ENCODE measurements at regions not wholly inside any gene's neighbourhood (a gene's known extent, or its start where the extent isn't known, plus 50 kb on each side); places are given as distances from the start of the nearest gene placed in this dataset.
"Not testable (repeated sequence)": the region's sequence is repeated elsewhere in the genome, so short reads cannot be mapped to it uniquely, and the experiment has no call there.

- Histone ChIP-seq H3K4me1 (ENCODE audit: insufficient read depth, insufficient read length) (no peaks in the 10 kb centered on the region), H3K27me3 (ENCODE audit: insufficient read depth, insufficient read length) (no peaks in the 10 kb centered on the region), H3K4me3 (ENCODE audit: insufficient read length, low read depth) (no peak overlapping the region), H3K9me3 (ENCODE audit: insufficient read depth, low read length) (no peaks in the 10 kb centered on the region), H3K36me3 (ENCODE audit: insufficient read depth, insufficient read length, low read length) (no peaks in the 10 kb centered on the region), H3K9ac (ENCODE audit: insufficient read length, low read depth) (no peak overlapping the region)
- DNase-seq (ENCODE audit: low read depth, low spot score), result no peak
- TF ChIP-seq YY1 (IDR thresholded peaks at IDR 0.05; ENCODE audit: insufficient read depth, insufficient read length), result no peak
- no peak for TF ChIP-seq SUZ12 (IDR thresholded peaks at IDR 0.05; ENCODE audit: extremely low read depth, insufficient read depth, insufficient read length)
- no peak for TF ChIP-seq ZNF274 (IDR thresholded peaks at IDR 0.05; ENCODE audit: low read depth, low read length)
Measured at GRCh38 chr4:66791686-66792085, 753.6 kb downstream of the CENPC start.

- no peak for TF ChIP-seq YY1 (IDR thresholded peaks at IDR 0.05; ENCODE audit: insufficient read depth, insufficient read length)
- TF ChIP-seq ZNF274 (IDR thresholded peaks at IDR 0.05; ENCODE audit: low read depth, low read length), result no peak
- no peak for TF ChIP-seq SUZ12 (IDR thresholded peaks at IDR 0.05; ENCODE audit: extremely low read depth, insufficient read depth, insufficient read length)
- Histone ChIP-seq H3K9me3 (ENCODE audit: insufficient read depth, low read length) (no peaks in the 10 kb centered on the region), H3K9ac (ENCODE audit: insufficient read length, low read depth) (no peak overlapping the region), H3K36me3 (ENCODE audit: insufficient read depth, insufficient read length, low read length) (no peaks in the 10 kb centered on the region), H3K4me3 (ENCODE audit: insufficient read length, low read depth) (no peak overlapping the region), H3K27me3 (ENCODE audit: insufficient read depth, insufficient read length) (no peaks in the 10 kb centered on the region), H3K4me1 (ENCODE audit: insufficient read depth, insufficient read length) (no peaks in the 10 kb centered on the region)
- DNase-seq (ENCODE audit: low read depth, low spot score), result no peak
Measured at GRCh38 chr4:66785479-66785878, 759.8 kb downstream of the CENPC start.

GRCh38 chr4:66782751-66783150, 762.6 kb downstream of the CENPC start:
- not testable (repeated sequence) for H3K4me1 ChIP-seq (ENCODE audit: insufficient read depth, insufficient read length); H3K9ac ChIP-seq (ENCODE audit: insufficient read length, low read depth); DNase-seq (ENCODE audit: low read depth, low spot score); H3K9me3 ChIP-seq (ENCODE audit: insufficient read depth, low read length); H3K4me3 ChIP-seq (ENCODE audit: insufficient read length, low read depth); H3K36me3 ChIP-seq (ENCODE audit: insufficient read depth, insufficient read length, low read length); H3K27me3 ChIP-seq (ENCODE audit: insufficient read depth, insufficient read length)

GRCh38 chr4:66777097-66777496, 768.2 kb downstream of the CENPC start:
- no peaks in the 10 kb centered on the region for H3K27me3 ChIP-seq (ENCODE audit: insufficient read depth, insufficient read length)
- no peaks in the 10 kb centered on the region for H3K9me3 ChIP-seq (ENCODE audit: insufficient read depth, low read length)
- no peak overlapping the region for H3K9ac ChIP-seq (ENCODE audit: insufficient read length, low read depth)
- H3K4me1 ChIP-seq (ENCODE audit: insufficient read depth, insufficient read length), result no peaks in the 10 kb centered on the region
- no peak for DNase-seq (ENCODE audit: low read depth, low spot score)
- TF ChIP-seq ZNF274 (IDR thresholded peaks at IDR 0.05; ENCODE audit: low read depth, low read length) (no peak), YY1 (IDR thresholded peaks at IDR 0.05; ENCODE audit: insufficient read depth, insufficient read length) (no peak), SUZ12 (IDR thresholded peaks at IDR 0.05; ENCODE audit: extremely low read depth, insufficient read depth, insufficient read length) (no peak)
- H3K4me3 ChIP-seq (ENCODE audit: insufficient read length, low read depth), result no peak overlapping the region
- no peaks in the 10 kb centered on the region for H3K36me3 ChIP-seq (ENCODE audit: insufficient read depth, insufficient read length, low read length)

GRCh38 chr4:66769441-66769840, 775.9 kb downstream of the CENPC start:
- H3K27me3 ChIP-seq (ENCODE audit: insufficient read depth, insufficient read length), result no peaks in the 10 kb centered on the region
- H3K9me3 ChIP-seq (ENCODE audit: insufficient read depth, low read length), result no peaks in the 10 kb centered on the region
- DNase-seq (ENCODE audit: low read depth, low spot score), result no peak
- TF ChIP-seq ZNF274 (IDR thresholded peaks at IDR 0.05; ENCODE audit: low read depth, low read length) (no peak), YY1 (IDR thresholded peaks at IDR 0.05; ENCODE audit: insufficient read depth, insufficient read length) (no peak)
- no peak overlapping the region for H3K4me3 ChIP-seq (ENCODE audit: insufficient read length, low read depth)
- H3K4me1 ChIP-seq (ENCODE audit: insufficient read depth, insufficient read length), result no peaks in the 10 kb centered on the region
- H3K9ac ChIP-seq (ENCODE audit: insufficient read length, low read depth), result no peak overlapping the region
- no peaks in the 10 kb centered on the region for H3K36me3 ChIP-seq (ENCODE audit: insufficient read depth, insufficient read length, low read length)

GRCh38 chr4:66767442-66767841, 777.9 kb downstream of the CENPC start:
- no peak for DNase-seq (ENCODE audit: low read depth, low spot score)
- TF ChIP-seq YY1 (IDR thresholded peaks at IDR 0.05; ENCODE audit: insufficient read depth, insufficient read length) (no peak), ZNF274 (IDR thresholded peaks at IDR 0.05; ENCODE audit: low read depth, low read length) (no peak), SUZ12 (IDR thresholded peaks at IDR 0.05; ENCODE audit: extremely low read depth, insufficient read depth, insufficient read length) (no peak)

GRCh38 chr4:66766557-66766956, 778.7 kb downstream of the CENPC start:
- TF ChIP-seq YY1 (IDR thresholded peaks at IDR 0.05; ENCODE audit: insufficient read depth, insufficient read length) (no peak), SUZ12 (IDR thresholded peaks at IDR 0.05; ENCODE audit: extremely low read depth, insufficient read depth, insufficient read length) (no peak), ZNF274 (IDR thresholded peaks at IDR 0.05; ENCODE audit: low read depth, low read length) (no peak)
- Histone ChIP-seq H3K4me3 (ENCODE audit: insufficient read length, low read depth) (no peak overlapping the region), H3K9ac (ENCODE audit: insufficient read length, low read depth) (no peak overlapping the region), H3K27me3 (ENCODE audit: insufficient read depth, insufficient read length) (no peaks in the 10 kb centered on the region), H3K9me3 (ENCODE audit: insufficient read depth, low read length) (no peaks in the 10 kb centered on the region), H3K4me1 (ENCODE audit: insufficient read depth, insufficient read length) (no peaks in the 10 kb centered on the region), H3K36me3 (ENCODE audit: insufficient read depth, insufficient read length, low read length) (no peaks in the 10 kb centered on the region)
- DNase-seq (ENCODE audit: low read depth, low spot score), result peak; percentile 15

More at GRCh38 chr4:66767442-66767841, 777.9 kb downstream of the CENPC start:
- no peak overlapping the region for H3K4me3 ChIP-seq (ENCODE audit: insufficient read length, low read depth)
- no peaks in the 10 kb centered on the region for H3K9me3 ChIP-seq (ENCODE audit: insufficient read depth, low read length)
- H3K4me1 ChIP-seq (ENCODE audit: insufficient read depth, insufficient read length), result no peaks in the 10 kb centered on the region
- H3K27me3 ChIP-seq (ENCODE audit: insufficient read depth, insufficient read length), result no peaks in the 10 kb centered on the region
- no peaks in the 10 kb centered on the region for H3K36me3 ChIP-seq (ENCODE audit: insufficient read depth, insufficient read length, low read length)
- H3K9ac ChIP-seq (ENCODE audit: insufficient read length, low read depth), result no peak overlapping the region

GRCh38 chr4:66750273-66750672, 795.0 kb downstream of the CENPC start:
- no peak overlapping the region for H3K4me3 ChIP-seq (ENCODE audit: insufficient read length, low read depth)
- no peaks in the 10 kb centered on the region for H3K36me3 ChIP-seq (ENCODE audit: insufficient read depth, insufficient read length, low read length)
- TF ChIP-seq YY1 (IDR thresholded peaks at IDR 0.05; ENCODE audit: insufficient read depth, insufficient read length) (no peak), SUZ12 (IDR thresholded peaks at IDR 0.05; ENCODE audit: extremely low read depth, insufficient read depth, insufficient read length) (no peak), ZNF274 (IDR thresholded peaks at IDR 0.05; ENCODE audit: low read depth, low read length) (no peak)
- no peaks in the 10 kb centered on the region for H3K4me1 ChIP-seq (ENCODE audit: insufficient read depth, insufficient read length)
- no peaks in the 10 kb centered on the region for H3K27me3 ChIP-seq (ENCODE audit: insufficient read depth, insufficient read length)
- no peak overlapping the region for H3K9ac ChIP-seq (ENCODE audit: insufficient read length, low read depth)
- DNase-seq (ENCODE audit: low read depth, low spot score), result no peak
- no peaks in the 10 kb centered on the region for H3K9me3 ChIP-seq (ENCODE audit: insufficient read depth, low read length)

- not testable (repeated sequence) for H3K9ac ChIP-seq (ENCODE audit: insufficient read length, low read depth); H3K36me3 ChIP-seq (ENCODE audit: insufficient read depth, insufficient read length, low read length); H3K4me3 ChIP-seq (ENCODE audit: insufficient read length, low read depth); H3K9me3 ChIP-seq (ENCODE audit: insufficient read depth, low read length); DNase-seq (ENCODE audit: low read depth, low spot score); H3K27me3 ChIP-seq (ENCODE audit: insufficient read depth, insufficient read length); H3K4me1 ChIP-seq (ENCODE audit: insufficient read depth, insufficient read length)
Measured at GRCh38 chr4:66746918-66747317, 798.4 kb downstream of the CENPC start.

All from NT2/D1 (cell line).